CD8-positive, alpha-beta memory T cell (primary cell): ENCODE measurements at regions not wholly inside any gene's neighbourhood (a gene's known extent, or its start where the extent isn't known, plus 50 kb on each side); places are given as distances from the start of the nearest gene placed in this dataset.
"Not testable (repeated sequence)": the region's sequence is repeated elsewhere in the genome, so short reads cannot be mapped to it uniquely, and the experiment has no call there.

Experiments used
- CTCF ChIA-PET: fragments of 350-600 bp; sonication (Branson Sonifier 250); formaldehyde crosslinking; loops from one replicate; lab custom pipeline; 2021; ENCODE audit warnings: antibody characterized with exemption; lab: Charles Lee
- POLR2A ChIA-PET: fragments of 350-600 bp; sonication (Branson Sonifier 250); formaldehyde crosslinking; loops from one replicate; lab custom pipeline; 2021; ENCODE audit warnings: antibody characterized with exemption; lab: Charles Lee
- DNase-seq, 5 donors: peaks; one replicate each; pipeline versions ENCODE4 v3.0.0 to v3.0.0-alpha.2; 2020 to 2022; ENCODE audit warnings: mixed read lengths in 1 of 5
- H3K27ac ChIP-seq: one replicate; pipeline ENCODE4 v1.7.0; 2013; ENCODE audit warnings: low read depth, mild to moderate bottlenecking, low read length, moderate library complexity
- H3K27me3 ChIP-seq: 2 replicates; pipeline ENCODE4 v1.7.0; 2013; ENCODE audit warnings: low read length, mild to moderate bottlenecking; ENCODE audit not compliant: insufficient read depth, poor library complexity, severe bottlenecking
- H3K36me3 ChIP-seq: 2 replicates; pipeline ENCODE4 v1.7.0; 2013; ENCODE audit warnings: mild to moderate bottlenecking, low read length, moderate library complexity; ENCODE audit not compliant: insufficient read depth
- H3K4me1 ChIP-seq: 2 replicates; pipeline ENCODE4 v1.7.0; 2013; ENCODE audit warnings: mild to moderate bottlenecking, low read length, moderate library complexity; ENCODE audit not compliant: insufficient read depth
- H3K4me3 ChIP-seq: 2 replicates; pipeline ENCODE4 v1.7.0; 2013; ENCODE audit warnings: mild to moderate bottlenecking, low read length
- H3K9me3 ChIP-seq: 2 replicates; pipeline ENCODE4 v1.7.0; 2013; ENCODE audit warnings: mild to moderate bottlenecking, low read length
- H3K27ac Mint-ChIP-seq, 8 donors: one replicate each; pipeline ENCODE4 v1.8.0; 2020 to 2021; ENCODE audit warnings: mixed read lengths in 8 of 8, mild to moderate bottlenecking in 6 of 8, inconsistent platforms in 3 of 8, moderate library complexity in 3 of 8
- H3K27me3 Mint-ChIP-seq, 2 donors: one replicate each; pipeline ENCODE4 v1.8.0; 2020 to 2021; ENCODE audit warnings: mixed read lengths in 2 of 2, mild to moderate bottlenecking in 1 of 2, moderate library complexity in 1 of 2
- H3K36me3 Mint-ChIP-seq, 3 donors: one replicate each; pipeline ENCODE4 v1.8.0; 2020 to 2021; ENCODE audit warnings: mixed read lengths in 3 of 3, inconsistent platforms in 1 of 3, mild to moderate bottlenecking in 1 of 3
- H3K4me1 Mint-ChIP-seq, 3 donors: one replicate each; pipeline ENCODE4 v1.8.0; 2020 to 2021; ENCODE audit warnings: mixed read lengths in 3 of 3, inconsistent platforms in 1 of 3, mild to moderate bottlenecking in 1 of 3
- H3K4me3 Mint-ChIP-seq, 7 donors: one replicate each; pipeline ENCODE4 v1.8.0; 2020 to 2021; ENCODE audit warnings: mixed read lengths in 7 of 7, mild to moderate bottlenecking in 6 of 7, moderate library complexity in 4 of 7, inconsistent platforms in 2 of 7
- H3K9me3 Mint-ChIP-seq, 5 donors: one replicate each; pipeline ENCODE4 v1.8.0; 2020 to 2022; ENCODE audit warnings: mixed read lengths in 5 of 5, mild to moderate bottlenecking in 3 of 5, moderate library complexity in 2 of 5, inconsistent platforms in 1 of 5

DNA sequence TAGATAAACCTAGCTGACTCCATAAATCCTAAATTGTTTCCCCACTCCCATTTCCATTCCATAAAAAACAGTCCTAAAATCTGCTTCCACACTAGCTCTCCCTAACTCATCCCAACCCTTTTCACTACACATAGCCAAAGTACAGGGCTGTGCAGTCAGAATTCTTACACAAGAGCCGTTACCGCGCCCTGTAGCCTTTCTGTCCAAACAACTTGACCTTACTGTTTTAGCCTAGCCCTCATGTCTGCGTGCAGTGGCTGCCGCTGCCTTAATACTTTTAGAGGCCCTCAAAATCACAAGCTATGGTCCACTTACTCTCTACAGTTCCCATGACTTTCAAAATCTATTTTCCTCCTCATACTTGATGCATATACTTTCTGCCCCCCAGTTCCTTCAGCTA, 516.8 kb downstream of the MATN1 start:
- H3K36me3 ChIP-seq, H3K27ac Mint-ChIP-seq, H3K9me3 ChIP-seq, H3K27me3 Mint-ChIP-seq, DNase-seq, H3K4me3 ChIP-seq, CTCF ChIA-PET, H3K4me1 Mint-ChIP-seq, H3K36me3 Mint-ChIP-seq, H3K27ac ChIP-seq, H3K9me3 Mint-ChIP-seq, H3K4me1 ChIP-seq, POLR2A ChIA-PET, H3K4me3 Mint-ChIP-seq, H3K27me3 ChIP-seq: not testable (repeated sequence)

DNA sequence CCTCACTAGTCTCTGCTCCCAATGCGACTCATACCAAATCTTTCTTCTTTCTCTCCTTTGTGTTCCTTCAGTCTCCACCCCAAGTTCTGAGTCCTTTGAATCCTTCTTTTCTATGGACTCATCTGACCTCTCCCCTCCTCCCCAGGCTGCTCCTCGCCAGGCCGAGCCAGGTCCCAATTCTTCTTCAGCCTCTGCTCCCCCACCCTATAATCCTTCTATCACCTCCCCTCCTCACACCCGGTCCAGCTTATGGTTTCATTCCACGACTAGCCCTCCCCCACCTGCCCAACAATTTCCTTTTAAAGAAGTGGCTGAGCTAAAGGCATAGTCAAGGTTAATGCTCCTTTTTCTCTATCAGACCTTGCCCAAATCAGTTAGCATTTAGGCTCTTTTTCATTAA, 518.5 kb downstream of the MATN1 start:
- H3K27me3 Mint-ChIP-seq, H3K4me1 Mint-ChIP-seq, H3K27ac Mint-ChIP-seq, DNase-seq, H3K9me3 Mint-ChIP-seq, POLR2A ChIA-PET, H3K4me3 ChIP-seq, H3K36me3 Mint-ChIP-seq, H3K4me3 Mint-ChIP-seq, H3K4me1 ChIP-seq, H3K27ac ChIP-seq, H3K27me3 ChIP-seq, H3K36me3 ChIP-seq, CTCF ChIA-PET, H3K9me3 ChIP-seq: not testable (repeated sequence)

DNA sequence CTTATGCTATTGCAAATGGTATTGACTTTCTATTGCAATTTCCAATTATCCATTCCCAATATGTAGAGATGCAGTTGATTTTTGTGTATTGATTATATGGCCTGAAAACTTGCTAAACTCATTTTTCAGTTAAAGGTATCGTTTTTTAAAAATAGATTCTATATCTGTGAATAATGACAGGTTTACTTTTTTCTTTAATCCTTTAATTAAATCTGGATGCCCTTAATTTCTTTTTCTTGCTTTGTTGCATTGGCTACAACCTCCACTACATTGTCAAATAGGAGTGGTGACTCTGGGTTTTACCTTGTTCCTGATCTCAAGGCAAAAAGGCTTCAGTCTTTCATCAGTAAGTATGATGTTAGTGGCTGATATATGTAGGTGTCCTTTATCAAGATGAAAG, 522.4 kb downstream of the MATN1 start:
- Histone ChIP-seq H3K4me1 (no peaks in the 10 kb centered on the region), H3K27ac (no peak overlapping the region), H3K4me3 (no peak overlapping the region), H3K9me3 (no peaks in the 10 kb centered on the region), H3K27me3 (no peaks in the 10 kb centered on the region), H3K36me3 (no peaks in the 10 kb centered on the region)
- Mint-ChIP-seq H3K9me3 (peaks cover 0 to 7% (median 0%) of the 10 kb centered on the region in 5 donors), H3K36me3 (no peaks in the 10 kb centered on the region), H3K4me3 (no peak overlapping the region), H3K4me1 (peaks cover 0 to 12% (median 3%) of the 10 kb centered on the region in 3 donors), H3K27me3 (peaks cover 10 to 13% of the 10 kb centered on the region in 2 donors), H3K27ac (no peak overlapping the region)
- no peak for DNase-seq
- POLR2A ChIA-PET: no interaction called here
- CTCF ChIA-PET: no interaction called here

DNA sequence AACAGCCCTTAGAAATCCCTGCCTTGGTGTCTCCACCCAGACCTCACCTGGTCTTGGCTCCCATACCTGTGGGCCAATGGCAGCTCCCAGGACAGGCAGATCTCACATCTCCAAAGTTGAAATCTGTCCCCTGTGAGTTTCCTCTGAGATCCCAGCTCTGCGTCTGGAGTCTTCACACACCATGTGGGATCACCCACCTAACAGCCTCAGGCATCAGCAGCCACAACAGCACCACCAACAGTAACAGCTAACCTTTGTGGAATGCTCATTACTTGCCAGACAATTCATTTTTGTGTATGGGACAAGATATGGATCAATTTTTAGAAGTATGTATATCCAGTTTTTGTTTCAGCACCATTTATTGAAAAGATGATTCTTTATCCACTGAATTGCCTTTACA, 523.2 kb downstream of the MATN1 start:
- no peak for DNase-seq

DNA sequence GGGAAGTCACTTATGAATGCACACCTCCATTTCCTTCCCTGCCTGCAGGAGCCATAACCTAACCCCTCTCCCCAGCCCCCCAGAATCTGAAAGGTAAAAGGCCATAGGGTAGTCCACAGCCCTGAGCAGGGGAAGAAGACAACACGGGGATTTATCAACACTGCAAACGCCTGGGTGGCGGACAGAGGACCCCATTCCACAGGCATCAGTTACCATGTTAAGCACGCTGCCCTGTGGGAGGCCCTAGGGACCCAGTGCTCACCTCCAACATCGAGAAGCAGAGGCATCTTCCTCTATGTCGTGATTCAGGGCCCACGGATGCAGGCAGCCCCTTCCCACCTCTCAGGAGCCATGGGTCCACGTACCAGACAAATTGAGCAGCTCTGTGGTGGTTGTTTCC, 523.8 kb downstream of the MATN1 start:
- Mint-ChIP-seq H3K4me1 (peaks cover 0 to 12% (median 3%) of the 10 kb centered on the region in 3 donors), H3K9me3 (peaks cover 0 to 7% (median 0%) of the 10 kb centered on the region in 5 donors), H3K27ac (no peak overlapping the region), H3K4me3 (no peak overlapping the region), H3K36me3 (no peaks in the 10 kb centered on the region), H3K27me3 (peaks cover 15 to 21% of the 10 kb centered on the region in 2 donors)
- no peaks in the 10 kb centered on the region for H3K9me3 ChIP-seq
- H3K4me3 ChIP-seq: no peak overlapping the region
- H3K36me3 ChIP-seq: no peaks in the 10 kb centered on the region
- POLR2A ChIA-PET: no interaction called here
- H3K27ac ChIP-seq: no peak overlapping the region
- no peaks in the 10 kb centered on the region for H3K27me3 ChIP-seq
- CTCF ChIA-PET: no interaction called here
- no peaks in the 10 kb centered on the region for H3K4me1 ChIP-seq
- DNase-seq: no peak

More for the DNA sequence above, 523.2 kb downstream of the MATN1 start:
- no peak overlapping the region for H3K4me3 ChIP-seq
- no peaks in the 10 kb centered on the region for H3K9me3 ChIP-seq
- Mint-ChIP-seq H3K4me3 (no peak overlapping the region), H3K36me3 (no peaks in the 10 kb centered on the region), H3K27me3 (peaks cover 10 to 20% of the 10 kb centered on the region in 2 donors), H3K4me1 (peaks cover 0 to 12% (median 3%) of the 10 kb centered on the region in 3 donors), H3K27ac (no peak overlapping the region), H3K9me3 (peaks cover 0 to 7% (median 0%) of the 10 kb centered on the region in 5 donors)
- H3K4me1 ChIP-seq: no peaks in the 10 kb centered on the region
- CTCF ChIA-PET: no interaction called here
- no peaks in the 10 kb centered on the region for H3K36me3 ChIP-seq
- no peaks in the 10 kb centered on the region for H3K27me3 ChIP-seq
- no peak overlapping the region for H3K27ac ChIP-seq
- POLR2A ChIA-PET: no interaction called here

DNA sequence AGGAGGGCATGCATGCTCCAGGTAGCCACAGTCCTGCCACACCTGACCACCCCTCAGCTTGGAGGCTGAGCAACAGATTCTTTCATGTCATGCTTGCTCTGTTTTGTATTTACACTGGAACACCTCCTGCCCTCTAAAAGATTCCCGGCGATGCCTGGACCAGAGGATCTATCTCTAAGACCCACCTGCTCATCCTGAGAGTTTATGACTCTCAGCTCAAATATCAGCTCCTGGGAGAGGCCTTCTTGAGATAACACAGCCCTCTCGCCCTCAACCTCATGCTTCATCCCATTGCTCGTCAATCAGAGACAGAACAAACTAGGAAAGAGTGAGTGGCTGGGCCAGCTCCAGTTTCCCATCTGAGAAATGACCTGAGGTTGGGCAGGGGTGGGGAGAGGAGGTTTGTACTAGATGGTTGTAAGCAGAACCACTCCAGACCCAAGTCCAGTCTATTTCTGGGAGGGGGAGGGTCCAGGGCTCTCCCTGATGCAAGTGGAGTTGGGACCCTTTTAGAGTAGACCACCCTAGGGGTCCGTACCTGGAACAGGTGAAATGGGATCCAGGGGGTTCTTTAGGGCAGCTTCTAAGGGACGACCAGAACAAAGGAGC, 524.5 kb downstream of the MATN1 start:
- peaks cover 0 to 12% (median 3%) of the 10 kb centered on the region in 3 donors for H3K4me1 Mint-ChIP-seq
- peaks cover 21% of the 10 kb centered on the region in 2 donors for H3K27me3 Mint-ChIP-seq
- Histone ChIP-seq H3K27me3 (no peaks in the 10 kb centered on the region), H3K4me3 (no peak overlapping the region), H3K36me3 (no peaks in the 10 kb centered on the region), H3K4me1 (no peaks in the 10 kb centered on the region), H3K9me3 (no peaks in the 10 kb centered on the region), H3K27ac (no peak overlapping the region)
- DNase-seq: no peak
- no peaks in the 10 kb centered on the region for H3K36me3 Mint-ChIP-seq
- H3K9me3 Mint-ChIP-seq: peaks cover 0 to 7% (median 0%) of the 10 kb centered on the region in 5 donors
- CTCF ChIA-PET: no interaction called here
- POLR2A ChIA-PET: no interaction called here
- H3K27ac Mint-ChIP-seq: peak overlapping the region in 2 of 8 donors; percentile 6 to 72
- no peak overlapping the region for H3K4me3 Mint-ChIP-seq

DNA sequence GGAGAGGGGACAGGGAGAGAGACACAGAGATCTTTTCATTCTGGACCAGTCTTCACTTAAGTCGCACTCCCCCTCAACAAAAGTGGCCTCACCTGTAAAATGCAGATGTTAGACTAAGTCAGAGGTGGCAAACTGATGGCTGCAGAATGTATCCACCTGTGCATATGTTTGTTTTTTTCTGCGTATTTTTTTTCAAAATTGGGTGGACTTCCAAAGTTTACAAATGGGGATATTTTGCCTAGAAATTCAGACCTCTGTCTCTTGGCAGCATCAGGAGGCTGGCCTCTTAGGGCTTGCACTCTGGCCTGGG, 525.0 kb downstream of the MATN1 start:
- no peak overlapping the region for H3K27ac ChIP-seq
- no peaks in the 10 kb centered on the region for H3K9me3 ChIP-seq
- H3K4me3 Mint-ChIP-seq: no peak overlapping the region
- peaks cover 20 to 22% of the 10 kb centered on the region in 2 donors for H3K27me3 Mint-ChIP-seq
- peak overlapping the region in 1 of 8 donors; percentile 85 for H3K27ac Mint-ChIP-seq
- ChIA-PET CTCF (no interaction called here), POLR2A (no interaction called here)
- no peaks in the 10 kb centered on the region for H3K36me3 Mint-ChIP-seq
- no peaks in the 10 kb centered on the region for H3K27me3 ChIP-seq
- H3K9me3 Mint-ChIP-seq: peaks cover 0 to 7% (median 1%) of the 10 kb centered on the region in 5 donors
- peaks cover 0 to 15% (median 6%) of the 10 kb centered on the region in 3 donors for H3K4me1 Mint-ChIP-seq
- no peak overlapping the region for H3K4me3 ChIP-seq
- no peaks in the 10 kb centered on the region for H3K36me3 ChIP-seq
- DNase-seq: no peak
- no peaks in the 10 kb centered on the region for H3K4me1 ChIP-seq

DNA sequence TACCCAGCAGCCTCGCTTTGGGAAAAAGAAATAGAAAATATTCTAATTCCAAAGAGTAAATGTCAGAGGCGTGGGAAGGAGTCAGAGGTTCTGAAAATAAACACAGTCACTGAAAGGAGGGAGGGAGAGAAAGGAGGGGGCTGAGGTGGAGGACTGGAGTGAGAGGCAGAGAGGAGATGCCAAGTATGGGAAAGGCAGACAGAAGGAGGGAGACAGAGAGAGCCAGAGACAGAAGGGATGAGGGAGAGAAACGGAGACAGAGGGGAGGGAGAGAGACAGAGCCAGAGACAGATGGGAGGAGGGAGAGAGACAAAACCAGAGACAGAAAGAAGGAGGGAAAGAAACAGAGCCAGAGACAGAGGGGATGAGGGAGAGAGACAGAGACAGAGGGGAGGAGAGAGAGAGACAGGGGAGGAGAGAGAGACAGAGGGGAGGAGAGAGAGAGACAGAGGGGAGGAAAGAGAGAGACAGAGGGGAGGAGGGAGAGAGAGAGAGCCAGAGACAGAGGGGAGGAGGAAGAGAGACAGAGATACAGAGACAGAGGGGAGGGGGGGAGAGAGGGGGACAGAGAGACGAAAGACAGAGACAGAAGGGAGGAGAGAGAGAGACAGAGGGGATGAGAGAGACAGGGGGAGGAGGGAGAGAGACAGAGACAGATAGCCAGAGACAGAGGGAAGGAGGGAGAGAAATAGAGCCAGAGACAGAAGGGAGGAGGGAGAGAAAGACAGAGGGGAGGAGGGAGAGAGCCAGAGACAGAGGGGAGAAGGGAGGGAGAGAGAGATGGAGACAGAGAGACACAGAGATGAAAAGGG, 525.5 kb downstream of the MATN1 start:
- Mint-ChIP-seq H3K36me3 (no peaks in the 10 kb centered on the region), H3K4me3 (no peak overlapping the region), H3K27me3 (peaks cover 20 to 22% of the 10 kb centered on the region in 2 donors), H3K27ac (peak overlapping the region in 3 of 8 donors; percentile 2 to 85 (median 25)), H3K4me1 (peaks cover 0 to 20% (median 8%) of the 10 kb centered on the region in 3 donors), H3K9me3 (peaks cover 0 to 7% (median 1%) of the 10 kb centered on the region in 5 donors)
- Histone ChIP-seq H3K4me1 (no peaks in the 10 kb centered on the region), H3K27me3 (no peaks in the 10 kb centered on the region), H3K36me3 (no peaks in the 10 kb centered on the region), H3K4me3 (no peak overlapping the region), H3K27ac (no peak overlapping the region), H3K9me3 (no peaks in the 10 kb centered on the region)
- ChIA-PET CTCF (no interaction called here), POLR2A (no interaction called here)
- no peak for DNase-seq
